OCI-LY7 (cell line): ENCODE measurements at regions not wholly inside any gene's neighbourhood (a gene's known extent, or its start where the extent isn't known, plus 50 kb on each side); places are given as distances from the start of the nearest gene placed in this dataset.

Experiments
- BruUV-seq: library from RNA; stranded (reverse); fragments of 400-500 nt; replicated peaks from 2 replicates; lab custom pipeline; 2021; lab: Mats Ljungman, UMichigan
- CTCF ChIA-PET: fragments of 300-600 bp; sonication (Branson Sonifier 250); formaldehyde crosslinking; loops from one replicate; lab custom pipeline; 2022; ENCODE audit warnings: antibody characterized with exemption; ENCODE audit not compliant: unreplicated experiment; lab: Charles Lee
- POLR2A ChIA-PET: fragments of 300-600 bp; sonication (Branson Sonifier 250); formaldehyde crosslinking; loops from one replicate; lab custom pipeline; 2022; ENCODE audit warnings: antibody characterized with exemption; lab: Charles Lee
- DNase-seq: peaks from one replicate; pipeline ENCODE4 v3.0.0-alpha.2; 2015; ENCODE audit warnings: low spot score
- H2AFZ ChIP-seq: fragments of 200-600 bp; sonication (generic), shearing (Covaris generic); 2 replicates; pipeline ENCODE4 v1.6.1; 2014; ENCODE audit warnings: mild to moderate bottlenecking, antibody characterized with exemption, low read length, moderate library complexity
- H3K27ac ChIP-seq: fragments of 200-600 bp; sonication (generic); 2 replicates; pipeline ENCODE4 v1.5.1; 2014; ENCODE audit warnings: mixed run types, low read depth, mild to moderate bottlenecking, moderate library complexity, low read length, inconsistent platforms; ENCODE audit not compliant: poor library complexity, severe bottlenecking
- H3K36me3 ChIP-seq: fragments of 200-600 bp; sonication (generic); 2 replicates; pipeline ENCODE4 v1.6.1; 2014; ENCODE audit warnings: mild to moderate bottlenecking, antibody characterized with exemption, low read length, moderate library complexity, mixed read lengths; ENCODE audit not compliant: insufficient read depth
- H3K4me1 ChIP-seq: fragments of 200-600 bp; sonication (generic); 2 replicates; pipeline ENCODE4 v1.5.1; 2014; ENCODE audit warnings: mild to moderate bottlenecking, low read length; ENCODE audit not compliant: insufficient read depth, poor library complexity, severe bottlenecking
- H3K4me2 ChIP-seq: fragments of 200-600 bp; sonication (generic); 2 replicates; pipeline ENCODE4 v1.6.1; 2014; ENCODE audit warnings: mild to moderate bottlenecking, low read length
- H3K4me3 ChIP-seq: fragments of 200-600 bp; sonication (generic); 2 replicates; pipeline ENCODE4 v1.5.1; 2014; ENCODE audit warnings: mild to moderate bottlenecking, low read depth, low read length; ENCODE audit not compliant: poor library complexity, severe bottlenecking
- H3K79me2 ChIP-seq: fragments of 200-600 bp; sonication (generic); 2 replicates; pipeline ENCODE4 v1.6.1; 2016; ENCODE audit warnings: low read depth, mild to moderate bottlenecking, low read length, moderate library complexity, mixed read lengths; ENCODE audit not compliant: insufficient read depth
- H3K9me2 ChIP-seq: fragments of 200-600 bp; sonication (generic); 2 replicates; pipeline ENCODE4 v1.6.1; 2016; ENCODE audit warnings: mild to moderate bottlenecking, low read length, mixed read lengths; ENCODE audit not compliant: insufficient read depth
- H3K9me3 ChIP-seq: fragments of 200-600 bp; sonication (generic); 2 replicates; pipeline ENCODE4 v1.6.1; 2014; ENCODE audit warnings: mild to moderate bottlenecking, mixed run types, low read length, mixed read lengths
- H4K20me1 ChIP-seq: fragments of 200-600 bp; sonication (generic); 2 replicates; pipeline ENCODE4 v1.6.1; 2014; ENCODE audit warnings: mild to moderate bottlenecking, antibody characterized with exemption, low read length, moderate library complexity, mixed read lengths; ENCODE audit not compliant: insufficient read depth
- EZH2phosphoT487 ChIP-seq: fragments of 200-600 bp; sonication (generic); IDR thresholded peaks from 2 replicates; pipeline ENCODE4 v1.6.1; 2018; ENCODE audit warnings: low read depth, borderline replicate concordance, mild to moderate bottlenecking, mixed run types, antibody characterized with exemption, low read length, moderate library complexity, mixed read lengths
- intact Hi-C: fragments of 100-400 bp; cut with micrococcal nuclease; formaldehyde crosslinking; loops from one replicate; pipeline ENCODE4 v1.10.0; 2022; ENCODE audit not compliant: unreplicated experiment
- TF ChIP-seq, protein P1 (sequence below): fragments of 200-600 bp; sonication (generic); conservative IDR thresholded peaks from 2 replicates; pipeline ENCODE4 v1.5.1; 2014; ENCODE audit warnings: mild to moderate bottlenecking, antibody characterized with exemption, low read length, moderate library complexity, mixed read lengths

DNA sequence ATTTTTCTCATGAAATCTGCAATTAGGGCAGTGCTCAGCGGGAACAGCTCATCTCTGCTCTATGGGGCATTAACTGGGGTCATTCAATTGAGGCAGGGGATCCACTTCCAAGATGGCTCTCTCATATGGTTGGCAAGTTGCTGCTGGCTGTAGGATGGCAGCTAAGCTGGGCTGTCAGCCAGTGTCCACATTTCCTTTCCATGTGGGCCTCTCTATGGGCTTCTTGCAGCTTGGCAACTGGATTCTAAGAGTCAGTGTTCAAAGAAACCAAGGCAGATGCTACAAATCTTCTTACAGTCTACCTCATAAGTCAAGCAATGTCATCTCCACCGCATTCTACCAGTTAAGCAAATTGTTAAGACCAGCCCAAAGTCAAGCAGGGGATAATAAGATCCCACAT, 50.3 kb upstream of the TMCC3 start:
- BruUV-seq = no TSS peak
- intact Hi-C loops = no loop called here
- Histone ChIP-seq H2AFZ (no peak overlapping the region), H4K20me1 (no peaks in the 10 kb centered on the region), H3K9me2 (no peaks in the 10 kb centered on the region), H3K36me3 (no peaks in the 10 kb centered on the region), H3K4me2 (no peak overlapping the region), H3K4me1 (peaks cover 11% of the 10 kb centered on the region), H3K27ac (no peak overlapping the region), H3K9me3 (no peaks in the 10 kb centered on the region), H3K4me3 (no peak overlapping the region), H3K79me2 (no peaks in the 10 kb centered on the region)
- no peak for DNase-seq
- POLR2A ChIA-PET = interaction anchor here (0.7 kb wide), 1 partner anchor 20 kb away, joined by 4 read pairs; no protein-coding TSS in a partner anchor
- no peak for TF ChIP-seq EZH2phosphoT487
- TF ChIP-seq, protein P1, sequence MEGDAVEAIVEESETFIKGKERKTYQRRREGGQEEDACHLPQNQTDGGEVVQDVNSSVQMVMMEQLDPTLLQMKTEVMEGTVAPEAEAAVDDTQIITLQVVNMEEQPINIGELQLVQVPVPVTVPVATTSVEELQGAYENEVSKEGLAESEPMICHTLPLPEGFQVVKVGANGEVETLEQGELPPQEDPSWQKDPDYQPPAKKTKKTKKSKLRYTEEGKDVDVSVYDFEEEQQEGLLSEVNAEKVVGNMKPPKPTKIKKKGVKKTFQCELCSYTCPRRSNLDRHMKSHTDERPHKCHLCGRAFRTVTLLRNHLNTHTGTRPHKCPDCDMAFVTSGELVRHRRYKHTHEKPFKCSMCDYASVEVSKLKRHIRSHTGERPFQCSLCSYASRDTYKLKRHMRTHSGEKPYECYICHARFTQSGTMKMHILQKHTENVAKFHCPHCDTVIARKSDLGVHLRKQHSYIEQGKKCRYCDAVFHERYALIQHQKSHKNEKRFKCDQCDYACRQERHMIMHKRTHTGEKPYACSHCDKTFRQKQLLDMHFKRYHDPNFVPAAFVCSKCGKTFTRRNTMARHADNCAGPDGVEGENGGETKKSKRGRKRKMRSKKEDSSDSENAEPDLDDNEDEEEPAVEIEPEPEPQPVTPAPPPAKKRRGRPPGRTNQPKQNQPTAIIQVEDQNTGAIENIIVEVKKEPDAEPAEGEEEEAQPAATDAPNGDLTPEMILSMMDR = no peak
- CTCF ChIA-PET = no interaction called here
